SK-N-SH treated with all-trans-retinoic acid at 6 μM for 48 hours (cell line): ENCODE measurements at regions not wholly inside any gene's neighbourhood (a gene's known extent, or its start where the extent isn't known, plus 50 kb on each side); places are given as distances from the start of the nearest gene placed in this dataset.

Source experiments
- RARB ChIP-seq: fragments of 250-450 bp; sonication (Bioruptor Pico); IDR thresholded peaks from 2 replicates; pipeline ENCODE4 v1.8.0; 2021; ENCODE audit warnings: mild to moderate bottlenecking, moderate library complexity
- TSHZ2 ChIP-seq: fragments of 250-450 bp; sonication (Bioruptor Pico); IDR thresholded peaks from 2 replicates; pipeline ENCODE4 v1.5.0; 2020; ENCODE audit warnings: mild to moderate bottlenecking, moderate library complexity

GRCh38 chr13:80399340-80400163, 58.6 kb upstream of the SPRY2 start (continued):
- TF ChIP-seq TSHZ2 (CRISPR knock-in tag) (no peak), RARB (CRISPR knock-in tag) (no peak)
- TF ChIP-seq, all 23 proteins: peak for 0
